Prostate gland (tissue), 2 donors: ENCODE measurements at regions not wholly inside any gene's neighbourhood (a gene's known extent, or its start where the extent isn't known, plus 50 kb on each side); places are given as distances from the start of the nearest gene placed in this dataset.

Experiments used
- DNase-seq: peaks from one replicate; pipeline ENCODE4 v3.0.0-alpha.2; 2019; ENCODE audit warnings: low spot score
- H3K27ac ChIP-seq, 2 donors: fragments of 200-600 bp; sonication (generic); 2 replicates each; pipeline ENCODE4 v1.5.1; 2017 to 2019
- H3K27me3 ChIP-seq: fragments of 200-600 bp; sonication (generic); replicated peaks from 2 replicates; pipeline ENCODE4 v1.5.1; 2019; ENCODE audit not compliant: insufficient read depth
- H3K36me3 ChIP-seq, 2 donors: fragments of 200-600 bp; sonication (generic); 1 replicate in 1 of 2; 2 replicates in 1 of 2; pipeline versions ENCODE4 v1.5.1 to v1.8.1; 2017 to 2019
- H3K4me1 ChIP-seq: fragments of 200-600 bp; sonication (generic); replicated peaks from 2 replicates; pipeline ENCODE4 v1.5.1; 2019
- H3K4me3 ChIP-seq, 2 donors: fragments of 200-600 bp; sonication (generic); 2 replicates each; pipeline ENCODE4 v1.5.1; 2017 to 2019
- H3K9me3 ChIP-seq: fragments of 200-600 bp; sonication (generic); 2 replicates; pipeline ENCODE4 v1.5.1; 2017
- POLR2A ChIP-seq: fragments of 450-650 bp; IDR thresholded peaks from one replicate; pipeline ENCODE4 v1.6.1; 2016; ENCODE audit warnings: antibody characterized with exemption, mild to moderate bottlenecking
- POLR2AphosphoS5 ChIP-seq: sonication (generic); formaldehyde crosslinking; IDR thresholded peaks from one replicate; pipeline ENCODE4 v1.6.1; 2017; ENCODE audit warnings: antibody characterized with exemption
- WGBS: methylation state at CpG from one replicate; pipeline ENCODE4 v1.1.5; 2018; 5-methylcytosine and 5-hydroxymethylcytosine counted together
- intact Hi-C: fragments of 100-400 bp; cut with DNase I; formaldehyde crosslinking; loops from one replicate; pipeline ENCODE4 v1.14.2; 2022
- TF ChIP-seq, protein P1 (sequence below), 4 experiments: fragments of 200-600 bp in 2 of 4; fragments of 450-650 bp in 2 of 4; sonication (generic) in 2 of 4; IDR thresholded peaks; 1 replicate in 3 of 4; 2 replicates in 1 of 4; pipeline ENCODE4 v1.5.1; 2016 to 2019; ENCODE audit warnings: antibody characterized with exemption in 4 of 4, mild to moderate bottlenecking in 2 of 4, moderate library complexity in 2 of 4

DNA sequence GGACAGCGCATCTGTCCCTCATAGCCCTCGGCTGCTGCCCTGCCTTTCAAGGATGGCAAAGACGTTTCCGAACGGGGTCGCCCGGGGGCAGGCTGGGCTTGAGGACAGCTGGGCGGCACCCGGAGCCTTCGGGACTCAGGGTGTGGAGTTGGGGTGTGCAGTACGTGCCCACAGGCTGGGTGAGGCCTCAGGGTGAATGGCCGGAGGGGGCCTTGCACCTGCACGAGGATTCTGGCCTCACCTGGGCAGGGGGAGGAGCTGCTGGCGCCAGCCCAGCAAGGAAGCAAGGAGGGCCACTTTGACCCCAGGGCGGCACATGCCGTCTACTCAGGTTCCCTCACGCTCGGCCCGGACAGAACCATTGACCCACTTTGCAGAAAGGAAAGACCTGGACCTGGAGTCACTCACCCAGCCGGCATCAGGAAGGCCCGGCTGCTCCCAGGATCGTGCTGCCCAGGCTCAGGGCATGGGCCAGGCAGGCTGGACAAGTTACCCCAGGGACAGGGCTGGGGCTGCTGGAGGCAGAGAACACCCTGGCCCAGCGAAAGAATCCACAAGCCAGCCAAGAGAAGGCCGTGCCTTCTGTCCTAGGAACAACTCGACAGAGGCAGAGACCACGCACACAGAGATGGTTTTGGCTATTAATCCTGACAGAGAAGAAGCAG, 65.1 kb upstream of the TTC34 start:
- WGBS, result 27% methylated on average over 26 of the region's 26 CpGs
- H3K36me3 ChIP-seq, result no peaks in the 10 kb centered on the region
- TF ChIP-seq POLR2A (no peak), POLR2AphosphoS5 (no peak)
- TF ChIP-seq, protein P1, sequence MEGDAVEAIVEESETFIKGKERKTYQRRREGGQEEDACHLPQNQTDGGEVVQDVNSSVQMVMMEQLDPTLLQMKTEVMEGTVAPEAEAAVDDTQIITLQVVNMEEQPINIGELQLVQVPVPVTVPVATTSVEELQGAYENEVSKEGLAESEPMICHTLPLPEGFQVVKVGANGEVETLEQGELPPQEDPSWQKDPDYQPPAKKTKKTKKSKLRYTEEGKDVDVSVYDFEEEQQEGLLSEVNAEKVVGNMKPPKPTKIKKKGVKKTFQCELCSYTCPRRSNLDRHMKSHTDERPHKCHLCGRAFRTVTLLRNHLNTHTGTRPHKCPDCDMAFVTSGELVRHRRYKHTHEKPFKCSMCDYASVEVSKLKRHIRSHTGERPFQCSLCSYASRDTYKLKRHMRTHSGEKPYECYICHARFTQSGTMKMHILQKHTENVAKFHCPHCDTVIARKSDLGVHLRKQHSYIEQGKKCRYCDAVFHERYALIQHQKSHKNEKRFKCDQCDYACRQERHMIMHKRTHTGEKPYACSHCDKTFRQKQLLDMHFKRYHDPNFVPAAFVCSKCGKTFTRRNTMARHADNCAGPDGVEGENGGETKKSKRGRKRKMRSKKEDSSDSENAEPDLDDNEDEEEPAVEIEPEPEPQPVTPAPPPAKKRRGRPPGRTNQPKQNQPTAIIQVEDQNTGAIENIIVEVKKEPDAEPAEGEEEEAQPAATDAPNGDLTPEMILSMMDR (IDR thresholded peaks at IDR 0.05), result no peak
- intact Hi-C loops, result no loop called here
- H3K4me1 ChIP-seq, result no peaks in the 10 kb centered on the region
- H3K4me3 ChIP-seq, result no peak overlapping the region
- peaks cover 19% of the 10 kb centered on the region for H3K27me3 ChIP-seq
- H3K9me3 ChIP-seq, result peaks cover 4% of the 10 kb centered on the region
- no peak for DNase-seq
- H3K27ac ChIP-seq, result no peak overlapping the region

DNA sequence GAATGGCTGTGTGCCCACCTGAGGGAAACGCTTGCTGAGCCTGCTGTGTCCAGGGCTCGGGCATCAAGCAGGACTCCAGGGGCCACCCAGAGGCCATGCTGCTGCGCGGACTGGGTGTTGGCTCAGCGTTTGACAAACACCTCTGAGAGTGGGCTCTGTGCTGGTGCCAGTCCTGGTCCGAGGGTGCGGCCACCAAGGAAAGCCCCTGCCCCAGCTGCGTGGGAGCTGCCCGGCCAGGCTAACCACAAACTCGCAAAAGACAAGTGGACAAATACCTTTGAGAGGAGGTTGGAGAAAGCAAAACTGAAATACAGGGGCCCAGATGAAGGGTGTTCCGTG, 65.6 kb upstream of the TTC34 start:
- intact Hi-C loops, result no loop called here
- TF ChIP-seq POLR2AphosphoS5 (no peak), POLR2A (no peak)
- TF ChIP-seq, protein P1 (IDR thresholded peaks at IDR 0.05), result no peak
- WGBS, result 40% methylated on average over 11 of the region's 11 CpGs
- H3K27ac ChIP-seq, result no peak overlapping the region
- DNase-seq, result no peak
- H3K4me3 ChIP-seq, result no peak overlapping the region
- no peaks in the 10 kb centered on the region for H3K36me3 ChIP-seq
- no peaks in the 10 kb centered on the region for H3K4me1 ChIP-seq
- H3K27me3 ChIP-seq, result peaks cover 19% of the 10 kb centered on the region
- peaks cover 4% of the 10 kb centered on the region for H3K9me3 ChIP-seq

DNA sequence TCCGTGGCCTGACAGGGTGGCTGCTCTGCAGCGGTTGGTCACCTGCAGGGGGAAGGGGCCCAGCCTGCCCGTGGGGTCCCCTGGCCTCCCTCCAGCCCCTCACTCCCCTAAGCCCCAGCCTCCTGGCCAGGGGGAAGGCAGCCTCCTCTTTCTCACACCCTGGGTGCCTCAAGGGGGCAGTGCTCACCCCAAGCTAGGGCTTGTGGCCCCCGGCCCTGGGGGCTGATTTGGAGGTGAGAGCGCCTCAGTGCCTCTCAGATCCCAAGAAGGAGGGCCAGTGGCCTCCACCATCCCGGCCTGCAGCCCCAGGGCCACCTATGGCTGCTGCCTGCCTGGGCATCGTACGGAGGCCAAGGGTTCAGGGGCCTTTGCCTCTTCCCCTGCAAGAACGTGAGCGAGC, 66.4 kb upstream of the TTC34 start:
- DNase-seq, result no peak
- no peaks in the 10 kb centered on the region for H3K36me3 ChIP-seq
- TF ChIP-seq POLR2AphosphoS5, result no peak
- H3K27me3 ChIP-seq, result peaks cover 17% of the 10 kb centered on the region
- no peaks in the 10 kb centered on the region for H3K4me1 ChIP-seq
- intact Hi-C loops, result no loop called here
- WGBS, result 59% methylated on average over 10 of the region's 10 CpGs
- H3K9me3 ChIP-seq, result peaks cover 4% of the 10 kb centered on the region
- no peak overlapping the region for H3K27ac ChIP-seq
- H3K4me3 ChIP-seq, result no peak overlapping the region

DNA sequence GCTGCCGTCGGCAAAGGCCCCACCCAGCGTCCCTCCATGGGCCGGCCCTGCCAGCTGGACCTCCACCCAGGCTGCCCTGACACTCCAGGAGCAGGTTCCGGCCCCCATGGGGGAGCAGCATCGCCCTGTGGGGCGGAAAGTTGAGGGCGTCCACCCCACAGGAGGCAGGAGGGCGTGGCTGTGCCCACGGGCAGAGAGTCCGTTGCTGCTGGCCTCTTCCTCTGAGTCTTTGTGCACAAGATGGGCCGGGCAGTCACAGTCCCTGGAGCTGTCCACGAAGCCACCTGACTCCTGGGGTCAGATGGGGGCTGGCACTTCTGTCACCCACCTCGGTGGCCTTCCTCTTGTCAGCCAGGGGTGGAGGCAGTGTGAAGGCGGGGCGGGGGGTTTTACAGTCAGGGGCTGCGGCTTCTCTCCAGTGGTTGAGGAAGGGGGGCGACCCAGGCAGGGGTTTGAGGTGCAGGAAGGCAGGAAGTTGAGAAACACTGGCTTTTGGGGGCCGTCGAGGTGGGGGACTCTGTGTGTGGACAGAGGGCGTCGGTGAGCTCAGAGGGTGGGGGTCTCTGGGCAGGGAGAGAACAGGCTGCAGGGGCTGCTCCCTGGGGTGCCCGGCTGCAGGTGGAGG, 67.2 kb upstream of the TTC34 start:
- H3K36me3 ChIP-seq, result no peaks in the 10 kb centered on the region
- no peak for DNase-seq
- peaks cover 13% of the 10 kb centered on the region for H3K27me3 ChIP-seq
- intact Hi-C loops, result no loop called here
- H3K4me1 ChIP-seq, result no peaks in the 10 kb centered on the region
- TF ChIP-seq POLR2AphosphoS5 (no peak), POLR2A (no peak)
- TF ChIP-seq, protein P1 (IDR thresholded peaks at IDR 0.05), result no peak
- WGBS, result 71% methylated on average over 18 of the region's 23 CpGs
- H3K9me3 ChIP-seq, result peaks cover 4% of the 10 kb centered on the region
- no peak overlapping the region for H3K4me3 ChIP-seq
- no peak overlapping the region for H3K27ac ChIP-seq

DNA sequence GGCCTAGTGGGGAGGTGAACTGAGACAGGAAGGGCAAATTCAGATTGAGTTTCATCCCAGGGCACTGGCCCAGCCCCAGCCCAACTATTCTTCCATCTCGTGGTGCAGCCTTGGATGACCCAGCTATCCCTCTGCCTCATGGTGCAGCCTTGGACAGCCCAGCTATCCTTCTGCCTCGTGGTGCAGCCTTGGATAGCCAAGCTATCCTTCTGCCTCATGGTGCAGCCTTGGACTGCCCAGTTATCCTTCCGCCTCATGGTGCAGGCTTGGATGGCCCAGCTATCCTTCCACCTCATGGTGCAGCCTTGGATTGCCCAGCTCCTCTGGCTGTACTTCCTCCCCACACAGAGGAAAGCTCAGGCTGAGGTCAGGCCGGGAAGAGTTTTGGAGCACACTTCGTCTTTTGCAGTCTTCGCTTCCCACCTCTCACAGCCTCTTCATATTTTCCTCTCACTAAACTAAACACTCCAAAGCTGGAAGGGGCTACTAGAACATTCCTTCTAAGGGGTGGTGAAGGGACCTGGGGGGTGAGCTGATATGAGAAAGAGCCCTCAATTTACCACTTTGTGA, 69.8 kb upstream of the TTC34 start:
- Histone ChIP-seq H3K4me3 (no peak overlapping the region), H3K9me3 (peaks cover 4% of the 10 kb centered on the region), H3K4me1 (peaks cover 7% of the 10 kb centered on the region), H3K36me3 (no peaks in the 10 kb centered on the region), H3K27ac (no peak overlapping the region), H3K27me3 (peaks cover 6% of the 10 kb centered on the region)
- intact Hi-C loops, result no loop called here
- TF ChIP-seq, protein P1 (IDR thresholded peaks at IDR 0.05), result no peak
- TF ChIP-seq POLR2AphosphoS5 (no peak), POLR2A (no peak)
- 93% methylated on average over 6 of the region's 6 CpGs for WGBS
- DNase-seq, result no peak
